IPS-NIHi11 (cell line): ENCODE measurements at regions not wholly inside any gene's neighbourhood (a gene's known extent, or its start where the extent isn't known, plus 50 kb on each side); places are given as distances from the start of the nearest gene placed in this dataset.

ENCODE experiments used
- DNase-seq: peaks from one replicate; pipeline ENCODE4 v3.0.0; 2012; ENCODE audit warnings: mixed read lengths, low spot score

DNA sequence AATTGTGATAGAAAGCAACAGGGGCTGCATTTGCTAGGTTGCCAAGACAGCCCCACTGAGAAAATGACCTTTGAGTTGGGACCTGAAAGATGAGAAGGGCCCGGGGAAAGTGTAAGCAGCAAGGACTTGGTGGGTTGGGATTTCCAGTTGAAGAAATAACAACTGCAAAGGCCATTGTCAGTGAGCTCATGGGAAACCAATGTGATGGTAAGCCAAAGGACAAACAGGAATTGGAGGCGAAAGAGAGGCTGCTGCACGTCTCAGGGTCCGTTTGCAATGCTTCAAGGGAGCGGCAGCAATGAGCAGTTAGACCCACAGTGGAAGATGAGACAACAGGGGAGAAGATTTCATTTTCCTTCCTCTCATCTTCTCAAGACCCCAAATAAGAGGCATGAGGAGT is 51.5 kb upstream of the RGPD4 start:
- no peak for DNase-seq

DNA sequence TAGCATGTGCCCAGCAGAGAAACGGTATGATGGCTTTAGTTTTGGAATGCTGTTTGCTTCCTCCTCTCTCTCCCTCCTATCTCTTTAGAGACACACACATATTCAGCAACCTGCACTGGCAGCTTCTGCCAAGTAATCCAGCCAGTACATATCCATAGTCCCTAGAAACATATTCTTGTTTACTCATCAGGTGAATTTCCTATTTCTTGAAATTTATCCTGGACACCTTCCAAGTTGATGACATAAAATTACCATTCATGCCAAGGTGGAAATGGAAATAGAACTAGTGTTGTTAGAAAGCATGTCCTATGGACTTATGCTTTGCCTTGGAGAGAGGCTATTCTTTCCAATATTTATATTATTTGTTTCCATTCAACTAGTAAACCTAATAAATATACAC is 50.9 kb upstream of the RGPD4 start:
- DNase-seq: no peak

DNA sequence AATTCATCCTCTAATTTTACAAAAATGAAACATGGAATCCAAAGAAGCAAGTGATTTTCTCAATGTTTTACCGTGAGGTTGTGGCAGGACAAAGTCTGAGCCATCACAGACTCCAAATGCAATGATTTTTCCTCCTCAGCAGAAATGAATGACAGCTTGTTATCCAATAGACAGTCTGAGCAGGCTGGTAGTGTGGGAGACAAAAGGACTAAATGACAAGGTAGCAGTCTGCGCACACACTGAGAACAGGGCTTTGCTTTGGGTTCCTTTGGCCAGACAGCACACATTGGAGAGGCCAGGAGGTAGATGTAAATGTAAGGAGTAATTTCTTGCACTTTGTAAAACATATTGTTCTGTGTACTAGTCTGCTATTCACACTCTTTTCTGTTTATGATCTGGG is 50.3 kb upstream of the RGPD4 start:
- no peak for DNase-seq
